Spleen (tissue), 11 donors: ENCODE measurements at regions not wholly inside any gene's neighbourhood (a gene's known extent, or its start where the extent isn't known, plus 50 kb on each side); places are given as distances from the start of the nearest gene placed in this dataset.
"Not testable (repeated sequence)": the region's sequence is repeated elsewhere in the genome, so short reads cannot be mapped to it uniquely, and the experiment has no call there.

Experiments used
- DNase-seq: peaks from one replicate; pipeline ENCODE4 v3.0.0-alpha.2; 2020
- H3K27ac ChIP-seq, 8 donors: fragments of 200-600 bp; sonication (generic) in 7 of 8; 1 replicate in 4 of 8; 2 replicates in 4 of 8; pipeline versions ENCODE4 v1.5.0 to v1.8.0; 2016 to 2021; ENCODE audit warnings: inconsistent platforms in 4 of 8, mild to moderate bottlenecking in 4 of 8, moderate library complexity in 1 of 8
- H3K27me3 ChIP-seq, 7 donors: fragments of 200-600 bp; sonication (generic) in 6 of 7; replicated peaks in 1 of 7; 1 replicate in 4 of 7; 2 replicates in 3 of 7; pipeline versions ENCODE4 v1.5.0 to v1.8.0; 2016 to 2021; ENCODE audit warnings: inconsistent platforms in 3 of 7, mild to moderate bottlenecking in 1 of 7
- H3K36me3 ChIP-seq, 6 donors: fragments of 200-600 bp; sonication (generic) in 5 of 6; 1 replicate in 4 of 6; 2 replicates in 2 of 6; pipeline versions ENCODE4 v1.5.0 to v1.8.0; 2016 to 2021; ENCODE audit warnings: inconsistent platforms in 2 of 6
- H3K4me1 ChIP-seq, 6 donors: fragments of 200-600 bp; sonication (generic) in 5 of 6; 1 replicate in 3 of 6; 2 replicates in 3 of 6; pipeline versions ENCODE4 v1.5.0 to v1.8.0; 2016 to 2021; ENCODE audit warnings: inconsistent platforms in 3 of 6
- H3K4me3 ChIP-seq, 8 donors: fragments of 200-600 bp; sonication (generic) in 7 of 8; 1 replicate in 4 of 8; 2 replicates in 4 of 8; pipeline versions ENCODE4 v1.5.0 to v1.8.0; 2016 to 2021; ENCODE audit warnings: inconsistent platforms in 4 of 8, mild to moderate bottlenecking in 4 of 8, moderate library complexity in 2 of 8
- H3K9me3 ChIP-seq, 8 donors: fragments of 200-600 bp; sonication (generic) in 7 of 8; 1 replicate in 4 of 8; 2 replicates in 4 of 8; pipeline versions ENCODE4 v1.5.0 to v1.8.0; 2016 to 2021; ENCODE audit warnings: inconsistent platforms in 4 of 8
- CTCF ChIP-seq, 11 experiments: fragments of 200-600 bp in 7 of 11; fragments of 450-650 bp in 4 of 11; sonication (generic) in 4 of 11; IDR thresholded peaks in 8 of 11; conservative IDR thresholded peaks in 3 of 11; 1 replicate in 7 of 11; 2 replicates in 4 of 11; pipeline versions ENCODE4 v1.4.0 to v1.8.0; 2016 to 2021; ENCODE audit warnings: antibody characterized with exemption in 11 of 11, inconsistent platforms in 4 of 11, mild to moderate bottlenecking in 1 of 11
- POLR2A ChIP-seq, 3 donors: fragments of 450-650 bp; IDR thresholded peaks; one replicate each; pipeline ENCODE4 v1.5.1; 2017; ENCODE audit warnings: antibody characterized with exemption in 3 of 3, mild to moderate bottlenecking in 1 of 3
- POLR2AphosphoS5 ChIP-seq, 3 donors: sonication (generic); formaldehyde crosslinking; IDR thresholded peaks; one replicate each; pipeline ENCODE4 v1.5.1; 2017; ENCODE audit warnings: antibody characterized with exemption in 3 of 3
- WGBS, 5 donors: extraction: QIAGEN DNeasy Blood & Tissue Kit in 3 of 5; methylation state at CpG; one replicate each; pipeline versions ENCODE4 v1.1.5 to v1.1.7; 2013 to 2018; 5-methylcytosine and 5-hydroxymethylcytosine counted together
- intact Hi-C: fragments of 100-400 bp; cut with DNase I; formaldehyde crosslinking; loops from one replicate; pipeline ENCODE4 v1.15.0; 2023; ENCODE audit warnings: low total_unique reads
- donor health status: healthy with polysubstance abuse.
- donor health status: DM: no; HTN: no; CAD: no; lungs with moderate emphysema.
- donor health status: DM: no; HTN: no; CAD: no.
- donor health status: Bipolar disorder and iron deficiency.
- donor health status: healthy.
- donor health status: DM: no; HTN: no; CAD: no.
- donor health status: DM: yes; HTN: yes; CAD: no.

DNA sequence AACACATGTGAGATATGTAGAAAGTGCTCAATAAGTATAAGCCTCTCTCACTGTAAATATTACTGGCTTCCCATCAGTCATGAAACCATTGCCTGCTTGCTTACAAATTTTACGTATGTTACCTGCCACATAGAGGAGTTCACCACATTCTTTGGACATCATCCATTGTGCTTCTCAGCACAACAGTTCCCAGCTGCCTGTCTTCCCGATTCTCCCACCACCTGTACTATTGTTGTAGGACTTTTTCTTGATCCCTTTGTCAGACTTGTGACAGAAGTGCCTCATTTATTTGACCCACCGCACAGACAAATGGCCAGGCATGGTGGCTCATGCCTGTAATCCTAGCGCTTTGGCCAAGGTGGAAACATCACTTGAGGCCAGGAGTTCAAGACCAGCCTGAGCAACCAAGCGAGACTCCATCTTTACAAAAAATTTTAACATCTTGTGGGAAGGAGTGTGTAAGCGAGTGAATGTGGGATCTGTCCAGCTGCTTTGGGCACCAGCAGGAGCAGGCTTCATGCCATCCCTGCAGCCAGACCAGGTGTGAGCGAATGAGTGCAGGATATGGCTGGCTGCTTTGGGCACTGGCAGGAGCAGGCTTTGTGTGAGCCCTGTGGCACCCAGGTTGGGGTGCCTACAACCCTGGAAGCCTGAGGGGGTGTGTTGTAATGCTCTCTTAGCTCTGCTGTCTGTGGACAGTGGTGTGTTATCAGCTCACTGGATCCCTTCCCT, 139.9 kb upstream of the ELL2 start:
- Histone ChIP-seq H3K27me3 (no peaks in the 10 kb centered on the region), H3K27ac (no peak overlapping the region), H3K4me1 (no peaks in the 10 kb centered on the region), H3K4me3 (no peak overlapping the region), H3K36me3 (no peaks in the 10 kb centered on the region), H3K9me3 (peaks cover 0 to 16% (median 0%) of the 10 kb centered on the region in 8 donors)
- 81 to 99% (median 95%) methylated on average over 7 of the region's 7 CpGs for WGBS, 5 donors
- DNase-seq, result no peak
- intact Hi-C loops, result no loop called here
- TF ChIP-seq CTCF (IDR thresholded peaks at IDR 0.05 in 8 of 11, conservative IDR thresholded peaks at IDR 0.05 in 3 of 11) (no peak), POLR2A (IDR thresholded peaks at IDR 0.05) (no peak), POLR2AphosphoS5 (IDR thresholded peaks at IDR 0.05) (no peak)

- H3K27ac ChIP-seq, H3K36me3 ChIP-seq, H3K4me1 ChIP-seq, H3K27me3 ChIP-seq, H3K4me3 ChIP-seq, intact Hi-C loops, DNase-seq: not testable (repeated sequence)
- H3K9me3 ChIP-seq, result peaks cover 0 to 11% (median 0%) of the 10 kb centered on the region in 8 donors
Measured at GRCh38 chr5:96097488-96097887, 135.8 kb upstream of the ELL2 start.

DNA sequence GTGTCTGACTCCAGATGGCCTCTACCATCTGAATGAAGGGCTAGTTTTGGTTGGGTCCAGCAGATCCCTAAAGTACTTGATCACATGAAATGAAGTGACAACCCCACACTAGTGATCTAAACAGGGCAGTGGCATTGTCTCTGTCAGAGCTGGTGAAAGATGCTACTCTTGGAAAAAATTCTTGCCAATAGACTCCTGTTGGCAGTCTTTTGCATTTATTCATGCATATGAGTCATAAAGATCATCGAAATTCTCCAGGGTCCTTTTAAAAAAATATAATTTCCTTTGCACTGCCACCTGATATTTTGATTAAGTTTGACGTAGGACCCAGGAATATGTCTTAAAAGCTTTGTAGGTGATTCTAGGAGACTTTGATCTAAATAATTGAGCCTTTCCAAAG, 135.1 kb upstream of the ELL2 start:
- Histone ChIP-seq H3K27me3 (no peaks in the 10 kb centered on the region), H3K36me3 (no peaks in the 10 kb centered on the region), H3K4me1 (no peaks in the 10 kb centered on the region), H3K9me3 (peaks cover 0 to 11% (median 0%) of the 10 kb centered on the region in 8 donors), H3K27ac (no peak overlapping the region), H3K4me3 (no peak overlapping the region)
- intact Hi-C loops, result no loop called here
- 83 to 90% (median 88%) methylated on average over 2 of the region's 2 CpGs for WGBS, 5 donors
- TF ChIP-seq POLR2A (IDR thresholded peaks at IDR 0.05) (no peak), CTCF (IDR thresholded peaks at IDR 0.05 in 8 of 11, conservative IDR thresholded peaks at IDR 0.05 in 3 of 11) (no peak), POLR2AphosphoS5 (IDR thresholded peaks at IDR 0.05) (no peak)
- no peak for DNase-seq

GRCh38 chr5:96094904-96095303, 133.3 kb upstream of the ELL2 start:
- TF ChIP-seq CTCF (IDR thresholded peaks at IDR 0.05 in 8 of 11, conservative IDR thresholded peaks at IDR 0.05 in 3 of 11), result no peak
- no peak for TF ChIP-seq POLR2A (IDR thresholded peaks at IDR 0.05)
- TF ChIP-seq POLR2AphosphoS5 (IDR thresholded peaks at IDR 0.05), result peak in 1 of 3 donors; percentile 27
- H3K36me3 ChIP-seq, result no peaks in the 10 kb centered on the region
- intact Hi-C loops, result no loop called here

More at GRCh38 chr5:96094904-96095303, 133.3 kb upstream of the ELL2 start:
- Histone ChIP-seq H3K4me3 (no peak overlapping the region), H3K9me3 (peaks cover 0 to 11% (median 0%) of the 10 kb centered on the region in 8 donors), H3K27ac (no peak overlapping the region), H3K4me1 (no peaks in the 10 kb centered on the region), H3K27me3 (no peaks in the 10 kb centered on the region)
- DNase-seq, result no peak
